OCI-LY1 (cell line): ENCODE measurements at regions not wholly inside any gene's neighbourhood (a gene's known extent, or its start where the extent isn't known, plus 50 kb on each side); places are given as distances from the start of the nearest gene placed in this dataset.

Experiments used
- EZH2 ChIP-seq: fragments of 200-600 bp; sonication (generic), shearing (Covaris generic); IDR thresholded peaks from 2 replicates; pipeline ENCODE4 v1.8.0; 2017; ENCODE audit warnings: borderline replicate concordance, mixed run types, mild to moderate bottlenecking, antibody characterized with exemption, low read length, moderate library complexity, mixed read lengths
- TF ChIP-seq, protein P1 (sequence below): fragments of 200-600 bp; sonication (generic), shearing (Covaris generic); IDR thresholded peaks from 2 replicates; pipeline ENCODE4 v1.5.1; 2017; ENCODE audit warnings: mild to moderate bottlenecking, antibody characterized with exemption, low read length, moderate library complexity, mixed read lengths

DNA sequence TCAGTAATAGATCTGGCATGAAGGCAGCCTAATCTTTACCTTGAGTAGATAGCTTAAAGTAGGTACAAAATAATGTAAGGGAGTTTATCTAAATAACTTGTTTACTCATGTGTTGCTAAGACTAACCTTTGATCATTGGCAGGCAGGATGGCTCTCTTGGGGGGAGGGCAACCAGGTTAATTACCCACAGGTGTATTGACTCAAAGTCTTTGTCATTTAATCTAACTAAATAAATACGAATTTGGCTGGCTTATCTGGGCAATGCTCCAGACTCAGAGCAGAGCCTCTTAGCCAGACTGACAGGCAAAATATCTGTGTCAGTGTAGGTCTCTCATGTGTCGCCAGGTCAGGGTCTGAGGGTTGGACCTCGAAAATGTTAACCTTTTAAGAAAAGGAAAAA lies 283.4 kb upstream of the KLHL1 start:
- TF ChIP-seq, protein P1, sequence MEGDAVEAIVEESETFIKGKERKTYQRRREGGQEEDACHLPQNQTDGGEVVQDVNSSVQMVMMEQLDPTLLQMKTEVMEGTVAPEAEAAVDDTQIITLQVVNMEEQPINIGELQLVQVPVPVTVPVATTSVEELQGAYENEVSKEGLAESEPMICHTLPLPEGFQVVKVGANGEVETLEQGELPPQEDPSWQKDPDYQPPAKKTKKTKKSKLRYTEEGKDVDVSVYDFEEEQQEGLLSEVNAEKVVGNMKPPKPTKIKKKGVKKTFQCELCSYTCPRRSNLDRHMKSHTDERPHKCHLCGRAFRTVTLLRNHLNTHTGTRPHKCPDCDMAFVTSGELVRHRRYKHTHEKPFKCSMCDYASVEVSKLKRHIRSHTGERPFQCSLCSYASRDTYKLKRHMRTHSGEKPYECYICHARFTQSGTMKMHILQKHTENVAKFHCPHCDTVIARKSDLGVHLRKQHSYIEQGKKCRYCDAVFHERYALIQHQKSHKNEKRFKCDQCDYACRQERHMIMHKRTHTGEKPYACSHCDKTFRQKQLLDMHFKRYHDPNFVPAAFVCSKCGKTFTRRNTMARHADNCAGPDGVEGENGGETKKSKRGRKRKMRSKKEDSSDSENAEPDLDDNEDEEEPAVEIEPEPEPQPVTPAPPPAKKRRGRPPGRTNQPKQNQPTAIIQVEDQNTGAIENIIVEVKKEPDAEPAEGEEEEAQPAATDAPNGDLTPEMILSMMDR, result no peak
- no peak for TF ChIP-seq EZH2
